GM12878 (cell line): ENCODE measurements at regions not wholly inside any gene's neighbourhood (a gene's known extent, or its start where the extent isn't known, plus 50 kb on each side); places are given as distances from the start of the nearest gene placed in this dataset.
"Not testable (repeated sequence)": the region's sequence is repeated elsewhere in the genome, so short reads cannot be mapped to it uniquely, and the experiment has no call there.

Experiments used
- SUZ12 ChIP-seq: fragments of 200-600 bp; sonication (generic); IDR thresholded peaks from one replicate; pipeline ENCODE4 v1.6.1; 2018; ENCODE audit warnings: antibody characterized with exemption, mild to moderate bottlenecking; ENCODE audit not compliant: unreplicated experiment
- TF ChIP-seq, protein P1 (sequence below), 3 experiments: IDR thresholded peaks in 2 of 3; conservative IDR thresholded peaks in 1 of 3; 2 replicates each; pipeline ENCODE4 v1.5.1; 2011; ENCODE audit warnings: low read depth in 3 of 3, low read length in 3 of 3, mild to moderate bottlenecking in 3 of 3, control low read depth in 2 of 3, moderate library complexity in 2 of 3, inconsistent platforms in 1 of 3, mixed read lengths in 1 of 3; ENCODE audit not compliant: control insufficient read depth in 2 of 3, insufficient read depth in 1 of 3; ENCODE audit errors: extremely low read depth in 1 of 3
- TF ChIP-seq, protein P2 (sequence below): IDR thresholded peaks from 2 replicates; pipeline ENCODE4 v1.6.1; 2012; ENCODE audit warnings: mild to moderate bottlenecking, low read depth, low read length
- TF ChIP-seq, protein P3 (sequence below): IDR thresholded peaks from 2 replicates; pipeline ENCODE4 v1.6.1; 2011; ENCODE audit warnings: borderline replicate concordance, low read depth, mild to moderate bottlenecking, moderate library complexity, mixed read lengths, low read length; ENCODE audit not compliant: insufficient read depth; ENCODE audit errors: extremely low read length

DNA sequence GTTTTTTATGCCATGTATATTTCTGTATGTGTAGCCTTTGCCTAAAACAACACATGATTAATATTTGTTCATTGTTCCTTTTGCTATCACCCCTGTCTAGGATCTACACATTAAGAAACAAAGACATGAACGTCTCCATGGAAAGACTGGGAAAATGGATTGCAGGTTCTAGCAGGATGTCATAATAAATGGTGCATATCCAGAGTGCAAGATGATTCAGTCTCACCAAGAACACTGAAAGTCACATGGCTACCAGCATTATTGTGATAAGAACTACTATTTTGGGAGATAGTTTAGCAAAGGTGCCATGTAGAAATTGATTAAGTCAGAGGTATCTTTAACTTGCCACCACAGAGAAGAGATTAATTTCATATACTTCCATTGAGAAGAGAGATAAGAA, 398.3 kb downstream of the OR4F29 start:
- not testable (repeated sequence) for TF ChIP-seq SUZ12
- TF ChIP-seq, protein P1, sequence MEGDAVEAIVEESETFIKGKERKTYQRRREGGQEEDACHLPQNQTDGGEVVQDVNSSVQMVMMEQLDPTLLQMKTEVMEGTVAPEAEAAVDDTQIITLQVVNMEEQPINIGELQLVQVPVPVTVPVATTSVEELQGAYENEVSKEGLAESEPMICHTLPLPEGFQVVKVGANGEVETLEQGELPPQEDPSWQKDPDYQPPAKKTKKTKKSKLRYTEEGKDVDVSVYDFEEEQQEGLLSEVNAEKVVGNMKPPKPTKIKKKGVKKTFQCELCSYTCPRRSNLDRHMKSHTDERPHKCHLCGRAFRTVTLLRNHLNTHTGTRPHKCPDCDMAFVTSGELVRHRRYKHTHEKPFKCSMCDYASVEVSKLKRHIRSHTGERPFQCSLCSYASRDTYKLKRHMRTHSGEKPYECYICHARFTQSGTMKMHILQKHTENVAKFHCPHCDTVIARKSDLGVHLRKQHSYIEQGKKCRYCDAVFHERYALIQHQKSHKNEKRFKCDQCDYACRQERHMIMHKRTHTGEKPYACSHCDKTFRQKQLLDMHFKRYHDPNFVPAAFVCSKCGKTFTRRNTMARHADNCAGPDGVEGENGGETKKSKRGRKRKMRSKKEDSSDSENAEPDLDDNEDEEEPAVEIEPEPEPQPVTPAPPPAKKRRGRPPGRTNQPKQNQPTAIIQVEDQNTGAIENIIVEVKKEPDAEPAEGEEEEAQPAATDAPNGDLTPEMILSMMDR (IDR thresholded peaks at IDR 0.05 in 2 of 3, conservative IDR thresholded peaks at IDR 0.05 in 1 of 3; ENCODE audit: control insufficient read depth in 2 of 3, extremely low read depth in 1 of 3, insufficient read depth in 1 of 3, low read depth in 3 of 3, low read length in 3 of 3) = not testable (repeated sequence)
- TF ChIP-seq, protein P2, sequence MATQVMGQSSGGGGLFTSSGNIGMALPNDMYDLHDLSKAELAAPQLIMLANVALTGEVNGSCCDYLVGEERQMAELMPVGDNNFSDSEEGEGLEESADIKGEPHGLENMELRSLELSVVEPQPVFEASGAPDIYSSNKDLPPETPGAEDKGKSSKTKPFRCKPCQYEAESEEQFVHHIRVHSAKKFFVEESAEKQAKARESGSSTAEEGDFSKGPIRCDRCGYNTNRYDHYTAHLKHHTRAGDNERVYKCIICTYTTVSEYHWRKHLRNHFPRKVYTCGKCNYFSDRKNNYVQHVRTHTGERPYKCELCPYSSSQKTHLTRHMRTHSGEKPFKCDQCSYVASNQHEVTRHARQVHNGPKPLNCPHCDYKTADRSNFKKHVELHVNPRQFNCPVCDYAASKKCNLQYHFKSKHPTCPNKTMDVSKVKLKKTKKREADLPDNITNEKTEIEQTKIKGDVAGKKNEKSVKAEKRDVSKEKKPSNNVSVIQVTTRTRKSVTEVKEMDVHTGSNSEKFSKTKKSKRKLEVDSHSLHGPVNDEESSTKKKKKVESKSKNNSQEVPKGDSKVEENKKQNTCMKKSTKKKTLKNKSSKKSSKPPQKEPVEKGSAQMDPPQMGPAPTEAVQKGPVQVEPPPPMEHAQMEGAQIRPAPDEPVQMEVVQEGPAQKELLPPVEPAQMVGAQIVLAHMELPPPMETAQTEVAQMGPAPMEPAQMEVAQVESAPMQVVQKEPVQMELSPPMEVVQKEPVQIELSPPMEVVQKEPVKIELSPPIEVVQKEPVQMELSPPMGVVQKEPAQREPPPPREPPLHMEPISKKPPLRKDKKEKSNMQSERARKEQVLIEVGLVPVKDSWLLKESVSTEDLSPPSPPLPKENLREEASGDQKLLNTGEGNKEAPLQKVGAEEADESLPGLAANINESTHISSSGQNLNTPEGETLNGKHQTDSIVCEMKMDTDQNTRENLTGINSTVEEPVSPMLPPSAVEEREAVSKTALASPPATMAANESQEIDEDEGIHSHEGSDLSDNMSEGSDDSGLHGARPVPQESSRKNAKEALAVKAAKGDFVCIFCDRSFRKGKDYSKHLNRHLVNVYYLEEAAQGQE = not testable (repeated sequence)
- TF ChIP-seq, protein P3, sequence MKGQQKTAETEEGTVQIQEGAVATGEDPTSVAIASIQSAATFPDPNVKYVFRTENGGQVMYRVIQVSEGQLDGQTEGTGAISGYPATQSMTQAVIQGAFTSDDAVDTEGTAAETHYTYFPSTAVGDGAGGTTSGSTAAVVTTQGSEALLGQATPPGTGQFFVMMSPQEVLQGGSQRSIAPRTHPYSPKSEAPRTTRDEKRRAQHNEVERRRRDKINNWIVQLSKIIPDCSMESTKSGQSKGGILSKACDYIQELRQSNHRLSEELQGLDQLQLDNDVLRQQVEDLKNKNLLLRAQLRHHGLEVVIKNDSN = not testable (repeated sequence)
